AML-193 (cell line): ENCODE measurements at regions not wholly inside any gene's neighbourhood (a gene's known extent, or its start where the extent isn't known, plus 50 kb on each side); places are given as distances from the start of the nearest gene placed in this dataset.
"Not testable (repeated sequence)": the region's sequence is repeated elsewhere in the genome, so short reads cannot be mapped to it uniquely, and the experiment has no call there.

Experiments
- DNase-seq, 2 experiments: peaks; one replicate each; lab custom pipeline; 2025; lab: John Stamatoyannopoulos, UW

- DNase-seq = no peak
Measured at GRCh38 chr16:86716649-86717048, 138.3 kb downstream of the FOXL1 start.

- DNase-seq = no peak
Measured at GRCh38 chr16:86718118-86718517, 139.8 kb downstream of the FOXL1 start.

GRCh38 chr16:86722970-86723369 is 144.6 kb downstream of the FOXL1 start:
- no peak for DNase-seq

GRCh38 chr16:86723689-86724088 is 145.3 kb downstream of the FOXL1 start:
- DNase-seq = no peak

GRCh38 chr16:86725401-86725800 is 147.1 kb downstream of the FOXL1 start:
- DNase-seq = no peak

GRCh38 chr16:86726340-86726739 is 148.0 kb downstream of the FOXL1 start:
- DNase-seq = no peak

GRCh38 chr16:86727131-86727530 is 148.8 kb downstream of the FOXL1 start:
- no peak for DNase-seq

GRCh38 chr16:86727632-86728031 is 149.3 kb downstream of the FOXL1 start:
- DNase-seq = no peak

- no peak for DNase-seq
Measured at GRCh38 chr16:86729686-86730085, 151.3 kb downstream of the FOXL1 start.

- DNase-seq = no peak
Measured at GRCh38 chr16:86730086-86730485, 151.7 kb downstream of the FOXL1 start.

GRCh38 chr16:86730597-86730996 is 152.2 kb downstream of the FOXL1 start:
- no peak for DNase-seq

- no peak for DNase-seq
Measured at GRCh38 chr16:86732621-86733295, 154.4 kb downstream of the FOXL1 start.

- DNase-seq = no peak
Measured at GRCh38 chr16:86733546-86734254, 155.4 kb downstream of the FOXL1 start.

- DNase-seq = no peak
Measured at GRCh38 chr16:86734543-86735460, 156.5 kb downstream of the FOXL1 start.

- DNase-seq = no peak
Measured at GRCh38 chr16:86735727-86736126, 157.4 kb downstream of the FOXL1 start.

GRCh38 chr16:86736502-86736901 is 158.2 kb downstream of the FOXL1 start:
- no peak for DNase-seq

GRCh38 chr16:86737083-86737482 is 158.7 kb downstream of the FOXL1 start:
- no peak for DNase-seq

- not testable (repeated sequence) for DNase-seq
Measured at GRCh38 chr16:86738322-86738721, 160.0 kb downstream of the FOXL1 start.

- DNase-seq = no peak
Measured at GRCh38 chr16:86739178-86739577, 160.8 kb downstream of the FOXL1 start.

GRCh38 chr16:86739808-86740207 is 161.5 kb downstream of the FOXL1 start:
- DNase-seq = no peak

- DNase-seq = no peak
Measured at GRCh38 chr16:86740298-86740697, 161.9 kb downstream of the FOXL1 start.

GRCh38 chr16:86740906-86741799 is 162.8 kb downstream of the FOXL1 start:
- no peak for DNase-seq
